OCI-LY3 (cell line): ENCODE measurements at regions not wholly inside any gene's neighbourhood (a gene's known extent, or its start where the extent isn't known, plus 50 kb on each side); places are given as distances from the start of the nearest gene placed in this dataset.

Experiments
- CTCF ChIP-seq: fragments of 200-600, 300-600 bp; sonication (generic); IDR thresholded peaks from 2 replicates; pipeline ENCODE4 v1.5.1; 2014; ENCODE audit warnings: antibody characterized with exemption, low read length, low read depth
- EZH2phosphoT487 ChIP-seq: fragments of 200-600 bp; shearing (Covaris generic); IDR thresholded peaks from 2 replicates; pipeline ENCODE4 v1.6.1; 2018; ENCODE audit warnings: antibody characterized with exemption, mixed run types, low read depth

GRCh38 chr2:37812941-37813730 lies 112.0 kb upstream of the RMDN2 start:
- TF ChIP-seq CTCF, result no peak
- TF ChIP-seq EZH2phosphoT487, result no peak
